LNCaP clone FGC (cell line): ENCODE measurements at regions not wholly inside any gene's neighbourhood (a gene's known extent, or its start where the extent isn't known, plus 50 kb on each side); places are given as distances from the start of the nearest gene placed in this dataset.

Experiments
- DNase-seq: peaks from one replicate; pipeline ENCODE4 v3.0.0-alpha.2; 2011; ENCODE audit warnings: low read depth
- H3K4me3 ChIP-seq: 2 replicates; pipeline ENCODE4 v1.5.1; 2011; ENCODE audit warnings: mild to moderate bottlenecking, low read depth, low read length, control low read depth
- CTCF ChIP-seq: IDR thresholded peaks from 2 replicates; pipeline ENCODE4 v1.5.1; 2012; ENCODE audit warnings: mild to moderate bottlenecking; ENCODE audit not compliant: control insufficient read depth, insufficient read depth; ENCODE audit errors: extremely low read depth

- DNase-seq: no peak
- no peak for TF ChIP-seq CTCF
- H3K4me3 ChIP-seq: no peak overlapping the region
These were observed 231.9 kb upstream of the NLGN4Y start for GRCh38 chrY:14292382-14292781.

GRCh38 chrY:14300775-14301174, 223.6 kb upstream of the NLGN4Y start:
- no peak overlapping the region for H3K4me3 ChIP-seq
- TF ChIP-seq CTCF: no peak
- DNase-seq: no peak

GRCh38 chrY:14301552-14301951, 222.8 kb upstream of the NLGN4Y start:
- TF ChIP-seq CTCF: no peak

GRCh38 chrY:14328677-14329345, 195.5 kb upstream of the NLGN4Y start:
- no peak overlapping the region for H3K4me3 ChIP-seq
- peak; percentile 29; the same call in 1 of the 2 replicates for TF ChIP-seq CTCF
- DNase-seq: no peak

More at GRCh38 chrY:14301552-14301951, 222.8 kb upstream of the NLGN4Y start:
- no peak overlapping the region for H3K4me3 ChIP-seq
- no peak for DNase-seq

GRCh38 chrY:14330362-14330761, 194.0 kb upstream of the NLGN4Y start:
- DNase-seq: no peak
- no peak overlapping the region for H3K4me3 ChIP-seq
- TF ChIP-seq CTCF: no peak

GRCh38 chrY:14339524-14339923, 184.8 kb upstream of the NLGN4Y start:
- H3K4me3 ChIP-seq: no peak overlapping the region
- no peak for TF ChIP-seq CTCF
- no peak for DNase-seq
